ENCODE measurements at regions not wholly inside any gene's neighbourhood (a gene's known extent, or its start where the extent isn't known, plus 50 kb on each side); places are given as distances from the start of the nearest gene placed in this dataset.
A peak's percentile ranks its signal among the peaks of the same experiment; 100 is the strongest.

- FAIRE-seq (no peak), DNase-seq (ENCODE audit: low read depth) (no peak)
- H3K27me3 ChIP-seq (ENCODE audit: control insufficient read depth, insufficient read depth, low read length) = no peaks in the 10 kb centered on the region
- no peak for TF ChIP-seq CTCF (IDR thresholded peaks at IDR 0.05; ENCODE audit: insufficient read depth, low read length, severe bottlenecking)
- H3K36me3 ChIP-seq (ENCODE audit: control insufficient read depth, insufficient read depth, low read length) = no peaks in the 10 kb centered on the region
- H3K4me3 ChIP-seq (ENCODE audit: low read depth, low read length) = no peak overlapping the region
These were observed 80.4 kb downstream of the DAD1 start for GRCh38 chr14:22508662-22509035.

DNA sequence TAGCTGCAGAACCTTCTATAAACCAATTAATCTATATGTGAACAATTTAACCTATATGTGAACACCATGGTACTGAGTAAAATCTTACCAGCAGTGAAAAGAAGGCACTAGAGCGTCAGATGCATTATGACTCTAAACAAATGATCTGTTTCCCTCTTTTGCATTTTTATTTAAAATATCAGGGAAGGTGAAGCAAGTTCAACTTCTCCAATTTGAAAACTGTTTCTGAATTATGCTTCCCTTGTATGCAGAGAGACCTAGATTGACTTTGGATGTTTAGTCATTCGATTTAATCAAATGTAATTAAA, 80.9 kb downstream of the DAD1 start:
- no peaks in the 10 kb centered on the region for H3K27me3 ChIP-seq (ENCODE audit: control insufficient read depth, insufficient read depth, low read length)
- H3K4me3 ChIP-seq (ENCODE audit: low read depth, low read length) = no peak overlapping the region
- no peaks in the 10 kb centered on the region for H3K36me3 ChIP-seq (ENCODE audit: control insufficient read depth, insufficient read depth, low read length)
- TF ChIP-seq CTCF (IDR thresholded peaks at IDR 0.05; ENCODE audit: insufficient read depth, low read length, severe bottlenecking) = no peak
- DNase-seq (ENCODE audit: low read depth) (no peak), FAIRE-seq (no peak)

DNA sequence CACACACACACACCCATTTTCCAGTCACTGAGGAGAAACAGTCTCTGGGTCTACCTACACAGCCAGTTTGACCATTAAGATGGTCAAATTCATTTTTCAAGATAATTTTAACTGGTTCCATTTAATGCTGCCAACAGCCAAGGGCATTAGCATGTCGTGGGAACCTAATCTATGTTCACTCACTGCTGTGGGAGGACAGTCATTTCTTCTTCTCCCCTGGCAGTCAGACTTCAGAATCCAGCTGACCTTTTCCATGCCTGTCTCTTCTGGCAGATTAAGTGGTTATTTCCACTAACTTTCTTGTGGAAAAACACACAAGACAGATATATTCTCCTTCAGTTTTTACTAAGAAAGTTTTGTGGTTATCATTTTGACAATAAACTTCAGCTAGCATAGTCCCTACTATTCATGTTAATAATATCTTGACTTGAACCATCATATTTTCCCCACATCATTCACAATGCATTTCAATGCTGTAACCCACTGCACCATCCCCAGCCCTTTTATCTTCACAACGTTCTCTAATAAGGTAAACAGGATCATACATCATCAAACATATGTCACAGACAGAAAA, 82.2 kb downstream of the DAD1 start:
- H3K27me3 ChIP-seq (ENCODE audit: control insufficient read depth, insufficient read depth, low read length) = no peaks in the 10 kb centered on the region
- H3K4me3 ChIP-seq (ENCODE audit: low read depth, low read length) = no peak overlapping the region
- no peak for FAIRE-seq
- no peaks in the 10 kb centered on the region for H3K36me3 ChIP-seq (ENCODE audit: control insufficient read depth, insufficient read depth, low read length)
- TF ChIP-seq CTCF (IDR thresholded peaks at IDR 0.05; ENCODE audit: insufficient read depth, low read length, severe bottlenecking) = no peak
- no peak for DNase-seq (ENCODE audit: low read depth)

DNA sequence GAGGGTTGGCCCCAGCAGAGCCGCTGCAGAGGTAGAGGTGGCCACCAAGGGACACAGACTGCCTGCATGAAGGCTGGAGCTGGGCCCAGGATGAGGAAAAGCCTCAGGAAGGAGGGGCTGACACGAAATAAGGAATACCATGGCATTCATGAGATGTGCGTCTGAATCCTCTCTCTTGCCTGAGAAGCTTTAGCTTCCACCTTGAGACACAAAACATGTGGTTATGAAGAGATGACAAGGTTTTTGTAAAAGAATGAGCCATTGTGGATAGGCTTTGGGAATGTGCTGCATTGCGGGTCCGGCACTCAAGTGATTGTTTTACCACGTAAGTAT, 82.7 kb downstream of the DAD1 start:
- H3K27me3 ChIP-seq (ENCODE audit: control insufficient read depth, insufficient read depth, low read length) = no peaks in the 10 kb centered on the region
- H3K4me3 ChIP-seq (ENCODE audit: low read depth, low read length) = no peak overlapping the region
- no peaks in the 10 kb centered on the region for H3K36me3 ChIP-seq (ENCODE audit: control insufficient read depth, insufficient read depth, low read length)
- FAIRE-seq (peak; percentile 77), DNase-seq (ENCODE audit: low read depth) (no peak)
- no peak for TF ChIP-seq CTCF (IDR thresholded peaks at IDR 0.05; ENCODE audit: insufficient read depth, low read length, severe bottlenecking)

- FAIRE-seq (no peak), DNase-seq (ENCODE audit: low read depth) (no peak)
- no peaks in the 10 kb centered on the region for H3K27me3 ChIP-seq (ENCODE audit: control insufficient read depth, insufficient read depth, low read length)
- H3K36me3 ChIP-seq (ENCODE audit: control insufficient read depth, insufficient read depth, low read length) = no peaks in the 10 kb centered on the region
- no peak overlapping the region for H3K4me3 ChIP-seq (ENCODE audit: low read depth, low read length)
- no peak for TF ChIP-seq CTCF (IDR thresholded peaks at IDR 0.05; ENCODE audit: insufficient read depth, low read length, severe bottlenecking)
These were observed 83.2 kb downstream of the DAD1 start for GRCh38 chr14:22505697-22506377.

- Histone ChIP-seq H3K36me3 (ENCODE audit: control insufficient read depth, insufficient read depth, low read length) (no peaks in the 10 kb centered on the region), H3K4me3 (ENCODE audit: low read depth, low read length) (no peak overlapping the region), H3K27me3 (ENCODE audit: control insufficient read depth, insufficient read depth, low read length) (no peaks in the 10 kb centered on the region)
- TF ChIP-seq CTCF (IDR thresholded peaks at IDR 0.05; ENCODE audit: insufficient read depth, low read length, severe bottlenecking) = no peak
- DNase-seq (ENCODE audit: low read depth) (no peak), FAIRE-seq (no peak)
These were observed 83.7 kb downstream of the DAD1 start for GRCh38 chr14:22505309-22505696.
